ENCODE measurements at regions not wholly inside any gene's neighbourhood (a gene's known extent, or its start where the extent isn't known, plus 50 kb on each side); places are given as distances from the start of the nearest gene placed in this dataset.

DNA sequence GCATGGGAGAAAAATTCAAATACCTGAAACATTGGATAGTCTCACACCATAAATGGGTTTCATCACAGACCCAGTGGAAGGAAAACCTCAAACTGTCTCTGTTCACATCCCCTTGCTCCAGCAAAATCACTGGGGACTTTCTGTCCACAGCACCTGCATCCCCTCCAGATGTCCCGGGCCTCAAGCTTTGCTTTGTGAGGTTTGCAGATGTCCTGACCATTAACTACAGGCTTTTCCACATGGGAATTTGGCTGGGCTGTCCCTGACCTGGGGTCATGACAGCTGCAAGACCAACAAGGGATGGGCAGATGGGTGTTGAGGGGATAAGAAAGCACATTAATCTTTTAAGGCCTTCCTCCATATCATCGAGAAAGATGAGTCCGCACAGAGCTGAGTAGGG, 427.9 kb downstream of the TXNL1 start:
- Histone ChIP-seq H2BK15ac (ENCODE audit: low read depth, low read length) (no peak overlapping the region), H3T11ph (ENCODE audit: low read length) (no peak overlapping the region), H3K79me1 (ENCODE audit: insufficient read depth, low read depth, low read length, poor library complexity, severe bottlenecking) (no peaks in the 10 kb centered on the region), H2BK120ac (ENCODE audit: low read depth, low read length, poor library complexity, severe bottlenecking) (no peak overlapping the region), H3K4me2 (ENCODE audit: insufficient read depth, insufficient read length, low read length) (no peak overlapping the region), H4K8ac (replicated peaks; ENCODE audit: insufficient read length, low read depth, low read length) (no peak overlapping the region), H3K27me3 (ENCODE audit: insufficient read depth, low read length) (no peaks in the 10 kb centered on the region), H2AK5ac (ENCODE audit: insufficient read length, low read length) (no peak overlapping the region), H3K4me1 (ENCODE audit: insufficient read depth, low read length) (no peaks in the 10 kb centered on the region), H2BK5ac (ENCODE audit: insufficient read length, low read length) (no peak overlapping the region), H4K20me1 (ENCODE audit: control insufficient read depth, insufficient read depth, insufficient read length) (no peaks in the 10 kb centered on the region), H2BK12ac (ENCODE audit: insufficient read length, low read depth, low read length) (no peak overlapping the region), H2BK20ac (ENCODE audit: low read depth, low read length, poor library complexity, severe bottlenecking) (no peak overlapping the region), H4K5ac (ENCODE audit: insufficient read length, low read depth, low read length) (no peak overlapping the region), H4K91ac (ENCODE audit: insufficient read length, low read depth, low read length) (no peak overlapping the region), H3K23me2 (ENCODE audit: insufficient read length, low read depth, low read length, poor library complexity, severe bottlenecking) (no peaks in the 10 kb centered on the region), H3K56ac (ENCODE audit: insufficient read length, low read depth, low read length) (no peak overlapping the region), H3K4ac (ENCODE audit: low read depth, low read length) (no peak overlapping the region), H3K23ac (ENCODE audit: insufficient read length, low read depth, low read length) (no peak overlapping the region), H3K14ac (ENCODE audit: insufficient read depth, low read length) (no peak overlapping the region), H3K9me3 (ENCODE audit: control insufficient read depth, low read depth, low read length) (no peaks in the 10 kb centered on the region), H2AFZ (ENCODE audit: low read length) (no peak overlapping the region), H3K79me2 (ENCODE audit: insufficient read depth, low read length) (no peaks in the 10 kb centered on the region), H3K18ac (ENCODE audit: insufficient read length, low read depth, low read length) (no peak overlapping the region), H3K9ac (ENCODE audit: extremely low read depth, insufficient read length, low read length) (no peak overlapping the region), H3K27ac (ENCODE audit: insufficient read length, low read depth, low read length) (no peak overlapping the region)
- TF ChIP-seq, protein P1, sequence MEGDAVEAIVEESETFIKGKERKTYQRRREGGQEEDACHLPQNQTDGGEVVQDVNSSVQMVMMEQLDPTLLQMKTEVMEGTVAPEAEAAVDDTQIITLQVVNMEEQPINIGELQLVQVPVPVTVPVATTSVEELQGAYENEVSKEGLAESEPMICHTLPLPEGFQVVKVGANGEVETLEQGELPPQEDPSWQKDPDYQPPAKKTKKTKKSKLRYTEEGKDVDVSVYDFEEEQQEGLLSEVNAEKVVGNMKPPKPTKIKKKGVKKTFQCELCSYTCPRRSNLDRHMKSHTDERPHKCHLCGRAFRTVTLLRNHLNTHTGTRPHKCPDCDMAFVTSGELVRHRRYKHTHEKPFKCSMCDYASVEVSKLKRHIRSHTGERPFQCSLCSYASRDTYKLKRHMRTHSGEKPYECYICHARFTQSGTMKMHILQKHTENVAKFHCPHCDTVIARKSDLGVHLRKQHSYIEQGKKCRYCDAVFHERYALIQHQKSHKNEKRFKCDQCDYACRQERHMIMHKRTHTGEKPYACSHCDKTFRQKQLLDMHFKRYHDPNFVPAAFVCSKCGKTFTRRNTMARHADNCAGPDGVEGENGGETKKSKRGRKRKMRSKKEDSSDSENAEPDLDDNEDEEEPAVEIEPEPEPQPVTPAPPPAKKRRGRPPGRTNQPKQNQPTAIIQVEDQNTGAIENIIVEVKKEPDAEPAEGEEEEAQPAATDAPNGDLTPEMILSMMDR (conservative IDR thresholded peaks at IDR 0.05) = no peak
- H3K36me3 Mint-ChIP-seq (ENCODE audit: insufficient read depth in 1 of 3, low read depth in 3 of 3) = no peaks in the 10 kb centered on the region; a peak in 1 of 7 replicates
- peak overlapping the region in 2 of 3 experiments; percentile 1 to 29; a peak in 2 of 7 replicates for H3K27ac Mint-ChIP-seq
- H3K9me3 Mint-ChIP-seq = no peaks in the 10 kb centered on the region; a peak in 1 of 5 replicates
- H3K4me3 Mint-ChIP-seq = no peak overlapping the region
- 0 out of 2 replicates have a peak, but pooled peaks cover 2% of the 10 kb centered on the region for H3K27me3 Mint-ChIP-seq (ENCODE audit: low read depth)
- WGBS (ENCODE audit: extremely low coverage, insufficient read length, low lambda C conversion rate) = no CpG with 5 or more reads among the region's 3 CpGs
- no peak for DNase-seq
- peaks cover 10 to 13% of the 10 kb centered on the region in 2 experiments for H3K4me1 Mint-ChIP-seq
